DOHH2 (cell line): ENCODE measurements at regions not wholly inside any gene's neighbourhood (a gene's known extent, or its start where the extent isn't known, plus 50 kb on each side); places are given as distances from the start of the nearest gene placed in this dataset.

Source experiments
- CTCF ChIP-seq: fragments of 200-600 bp; sonication (generic); IDR thresholded peaks from one replicate; pipeline ENCODE4 v1.5.1; 2014; ENCODE audit warnings: antibody characterized with exemption, mild to moderate bottlenecking, low read depth, low read length; ENCODE audit not compliant: poor library complexity, severe bottlenecking
- EZH2phosphoT487 ChIP-seq: fragments of 200-600 bp; sonication (generic); IDR thresholded peaks from 2 replicates; pipeline ENCODE4 v1.6.1; 2017; ENCODE audit warnings: borderline replicate concordance, mild to moderate bottlenecking, antibody characterized with exemption, low read length, moderate library complexity, mixed read lengths

GRCh38 chr3:117010318-117010717 is 300.7 kb downstream of the TUSC7 start:
- TF ChIP-seq CTCF, result no peak
- no peak for TF ChIP-seq EZH2phosphoT487
